Astrocyte (in vitro differentiated cells and primary cell): ENCODE measurements at regions not wholly inside any gene's neighbourhood (a gene's known extent, or its start where the extent isn't known, plus 50 kb on each side); places are given as distances from the start of the nearest gene placed in this dataset.

Source experiments
- DNase-seq: peaks from one replicate; pipeline ENCODE4 v3.0.0-alpha.2; 2010; ENCODE audit warnings: low read depth
- FAIRE-seq: peaks from 2 replicates; lab custom pipeline; 2011; peaks lifted over from hg19 to GRCh38; lab: Jason Lieb, UNC
- H2AFZ ChIP-seq: 2 replicates; pipeline ENCODE4 v1.6.0; 2012; ENCODE audit warnings: low read depth, low read length, inconsistent platforms
- H3K27ac ChIP-seq: 2 replicates; pipeline ENCODE4 v1.5.1; 2011; ENCODE audit warnings: low read depth, low read length, inconsistent platforms
- H3K27me3 ChIP-seq: 2 replicates; pipeline ENCODE4 v1.6.0; 2011; ENCODE audit warnings: low read length, inconsistent platforms; ENCODE audit not compliant: insufficient read depth
- H3K36me3 ChIP-seq: 2 replicates; pipeline ENCODE4 v1.5.1; 2011; ENCODE audit warnings: low read length, inconsistent platforms; ENCODE audit not compliant: insufficient read depth
- H3K4me1 ChIP-seq: 2 replicates; pipeline ENCODE4 v1.5.1; 2011; ENCODE audit warnings: low read length, inconsistent platforms; ENCODE audit not compliant: insufficient read depth
- H3K4me2 ChIP-seq: 2 replicates; pipeline ENCODE4 v1.6.0; 2012; ENCODE audit warnings: low read length, inconsistent platforms
- H3K4me3 ChIP-seq: 2 replicates; pipeline ENCODE4 v1.5.1; 2011; ENCODE audit warnings: low read depth, mild to moderate bottlenecking, low read length, inconsistent platforms; ENCODE audit not compliant: insufficient read depth
- H3K79me2 ChIP-seq: 2 replicates; pipeline ENCODE4 v1.6.0; 2012; ENCODE audit warnings: mild to moderate bottlenecking, low read length, inconsistent platforms; ENCODE audit not compliant: insufficient read depth
- H3K9ac ChIP-seq: 2 replicates; pipeline ENCODE4 v1.6.0; 2012; ENCODE audit warnings: mild to moderate bottlenecking, low read length, inconsistent platforms
- H3K9me3 ChIP-seq: 2 replicates; pipeline ENCODE4 v1.5.1; 2012; ENCODE audit warnings: low read depth, mild to moderate bottlenecking, low read length, inconsistent platforms; ENCODE audit not compliant: insufficient read depth
- H4K20me1 ChIP-seq: 2 replicates; pipeline ENCODE4 v1.6.0; 2012; ENCODE audit warnings: low read length, inconsistent platforms; ENCODE audit not compliant: insufficient read depth
- H3K27ac Mint-ChIP-seq: one replicate; pipeline ENCODE4 v1.8.0; 2021; ENCODE audit warnings: mild to moderate bottlenecking, mixed read lengths; ENCODE audit not compliant: unreplicated experiment
- H3K27me3 Mint-ChIP-seq: one replicate; pipeline ENCODE4 v1.8.0; 2021; ENCODE audit warnings: low read depth, mixed read lengths; ENCODE audit not compliant: unreplicated experiment
- H3K36me3 Mint-ChIP-seq: one replicate; pipeline ENCODE4 v1.8.0; 2021; ENCODE audit warnings: low read depth, mixed read lengths; ENCODE audit not compliant: unreplicated experiment
- H3K4me1 Mint-ChIP-seq: one replicate; pipeline ENCODE4 v1.8.0; 2021; ENCODE audit warnings: low read depth, mixed read lengths; ENCODE audit not compliant: unreplicated experiment
- H3K4me3 Mint-ChIP-seq: one replicate; pipeline ENCODE4 v1.8.0; 2021; ENCODE audit warnings: mild to moderate bottlenecking, moderate library complexity, mixed read lengths; ENCODE audit not compliant: unreplicated experiment
- H3K9me3 Mint-ChIP-seq: one replicate; pipeline ENCODE4 v1.8.0; 2021; ENCODE audit warnings: mild to moderate bottlenecking, mixed read lengths; ENCODE audit not compliant: unreplicated experiment
- EZH2 ChIP-seq: IDR thresholded peaks from 2 replicates; pipeline ENCODE4 v1.6.1; 2012; ENCODE audit warnings: mild to moderate bottlenecking, low read length, inconsistent platforms; ENCODE audit not compliant: insufficient read depth
- TF ChIP-seq, protein P1 (sequence below): IDR thresholded peaks from 2 replicates; pipeline ENCODE4 v1.5.1; 2011; ENCODE audit warnings: low read depth, mild to moderate bottlenecking, inconsistent platforms, low read length, moderate library complexity; ENCODE audit not compliant: insufficient read depth

DNA sequence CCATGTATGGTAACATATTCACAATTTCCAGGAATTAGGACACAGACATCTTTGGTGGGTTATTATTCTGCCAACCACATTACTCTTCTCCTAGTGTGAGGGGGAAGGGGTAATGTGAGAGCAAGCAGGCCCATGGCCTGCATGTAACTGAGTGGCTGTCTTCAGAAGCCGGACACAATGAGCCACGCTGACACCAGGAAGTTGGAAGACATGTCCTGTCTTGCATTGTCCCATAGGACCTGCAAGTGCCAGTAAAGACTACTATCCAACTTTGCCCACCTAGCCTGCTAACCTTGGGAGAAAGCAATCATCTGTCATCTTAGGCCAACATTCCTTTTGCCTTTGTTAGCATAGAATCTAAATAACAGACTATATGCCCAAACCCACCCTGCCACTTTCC, 86.2 kb upstream of the SH3BP4 start:
- no peaks in the 10 kb centered on the region for H3K36me3 ChIP-seq

DNA sequence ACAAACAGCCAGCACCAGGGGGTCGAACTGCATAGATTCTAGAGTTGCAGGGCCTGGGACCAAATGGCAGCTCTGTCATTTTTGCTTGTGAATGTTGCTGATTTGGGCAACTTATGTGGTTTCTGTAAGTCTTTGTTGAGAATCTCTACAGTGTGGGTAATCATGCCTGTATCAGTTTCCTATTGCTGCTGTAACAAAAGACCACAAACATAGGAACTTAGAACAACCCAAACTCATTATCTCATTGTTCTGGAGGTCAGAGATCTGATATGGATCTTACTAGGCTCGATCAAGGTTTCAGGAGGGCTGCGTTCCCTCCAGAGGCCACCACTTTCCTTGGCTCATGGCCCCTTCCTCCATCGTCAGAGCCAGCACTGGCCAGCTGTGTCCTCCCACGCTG, 86.8 kb upstream of the SH3BP4 start:
- FAIRE-seq: no peak
- no peak overlapping the region for H2AFZ ChIP-seq
- peaks cover 9% of the 10 kb centered on the region for H3K4me1 ChIP-seq
- no peak overlapping the region for H3K9ac ChIP-seq
- Mint-ChIP-seq H3K36me3 (peaks cover 2% of the 10 kb centered on the region), H3K4me3 (no peak overlapping the region), H3K9me3 (peaks cover 23% of the 10 kb centered on the region), H3K27me3 (no peaks in the 10 kb centered on the region), H3K4me1 (peaks cover 17% of the 10 kb centered on the region), H3K27ac (no peak overlapping the region)
- H4K20me1 ChIP-seq: no peaks in the 10 kb centered on the region
- H3K27ac ChIP-seq: no peak overlapping the region
- no peak overlapping the region for H3K4me3 ChIP-seq
- DNase-seq: no peak
- no peaks in the 10 kb centered on the region for H3K79me2 ChIP-seq
- no peak overlapping the region for H3K4me2 ChIP-seq
- no peaks in the 10 kb centered on the region for H3K27me3 ChIP-seq
- no peaks in the 10 kb centered on the region for H3K36me3 ChIP-seq
- H3K9me3 ChIP-seq: peaks cover 2% of the 10 kb centered on the region
- TF ChIP-seq, protein P1, sequence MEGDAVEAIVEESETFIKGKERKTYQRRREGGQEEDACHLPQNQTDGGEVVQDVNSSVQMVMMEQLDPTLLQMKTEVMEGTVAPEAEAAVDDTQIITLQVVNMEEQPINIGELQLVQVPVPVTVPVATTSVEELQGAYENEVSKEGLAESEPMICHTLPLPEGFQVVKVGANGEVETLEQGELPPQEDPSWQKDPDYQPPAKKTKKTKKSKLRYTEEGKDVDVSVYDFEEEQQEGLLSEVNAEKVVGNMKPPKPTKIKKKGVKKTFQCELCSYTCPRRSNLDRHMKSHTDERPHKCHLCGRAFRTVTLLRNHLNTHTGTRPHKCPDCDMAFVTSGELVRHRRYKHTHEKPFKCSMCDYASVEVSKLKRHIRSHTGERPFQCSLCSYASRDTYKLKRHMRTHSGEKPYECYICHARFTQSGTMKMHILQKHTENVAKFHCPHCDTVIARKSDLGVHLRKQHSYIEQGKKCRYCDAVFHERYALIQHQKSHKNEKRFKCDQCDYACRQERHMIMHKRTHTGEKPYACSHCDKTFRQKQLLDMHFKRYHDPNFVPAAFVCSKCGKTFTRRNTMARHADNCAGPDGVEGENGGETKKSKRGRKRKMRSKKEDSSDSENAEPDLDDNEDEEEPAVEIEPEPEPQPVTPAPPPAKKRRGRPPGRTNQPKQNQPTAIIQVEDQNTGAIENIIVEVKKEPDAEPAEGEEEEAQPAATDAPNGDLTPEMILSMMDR: no peak
- no peak for TF ChIP-seq EZH2

More for the DNA sequence above, 86.2 kb upstream of the SH3BP4 start:
- Histone ChIP-seq H3K4me3 (no peak overlapping the region), H3K9ac (no peak overlapping the region), H2AFZ (no peak overlapping the region), H3K79me2 (no peaks in the 10 kb centered on the region), H3K27me3 (no peaks in the 10 kb centered on the region), H3K4me2 (no peak overlapping the region), H3K9me3 (peaks cover 2% of the 10 kb centered on the region), H4K20me1 (no peaks in the 10 kb centered on the region), H3K4me1 (peaks cover 9% of the 10 kb centered on the region), H3K27ac (no peak overlapping the region)
- Mint-ChIP-seq H3K36me3 (peaks cover 2% of the 10 kb centered on the region), H3K4me1 (peaks cover 17% of the 10 kb centered on the region), H3K27me3 (peaks cover 5% of the 10 kb centered on the region), H3K27ac (no peak overlapping the region), H3K4me3 (no peak overlapping the region), H3K9me3 (peaks cover 23% of the 10 kb centered on the region)
- DNase-seq: no peak
- no peak for TF ChIP-seq EZH2
- TF ChIP-seq, protein P1: no peak
- no peak for FAIRE-seq

DNA sequence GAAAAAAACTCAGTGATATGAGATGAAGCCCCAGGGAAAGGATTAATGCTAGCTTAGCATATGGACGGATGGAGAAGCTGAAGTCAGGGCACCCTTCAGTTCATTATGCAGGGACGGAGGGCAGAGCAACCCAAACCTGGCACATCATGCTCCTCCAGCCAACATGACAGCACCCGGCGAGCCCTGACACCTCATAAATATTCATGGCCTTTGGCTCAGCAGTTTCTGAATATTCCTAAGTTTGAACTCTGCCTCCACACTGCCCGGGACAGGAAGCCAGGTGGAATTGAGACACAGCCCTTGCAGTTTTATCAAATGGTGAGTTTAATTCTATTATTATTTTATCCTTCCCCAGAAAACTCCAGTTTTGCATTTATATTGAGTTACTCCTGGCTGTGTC, 87.3 kb upstream of the SH3BP4 start:
- Mint-ChIP-seq H3K9me3 (peaks cover 23% of the 10 kb centered on the region), H3K4me3 (no peak overlapping the region), H3K4me1 (peaks cover 17% of the 10 kb centered on the region), H3K27ac (no peak overlapping the region), H3K27me3 (no peaks in the 10 kb centered on the region), H3K36me3 (peaks cover 2% of the 10 kb centered on the region)
- FAIRE-seq: no peak
- H3K4me1 ChIP-seq: peaks cover 9% of the 10 kb centered on the region
- no peaks in the 10 kb centered on the region for H3K27me3 ChIP-seq
- H3K36me3 ChIP-seq: no peaks in the 10 kb centered on the region
- H3K9ac ChIP-seq: no peak overlapping the region
- H2AFZ ChIP-seq: no peak overlapping the region
- H3K9me3 ChIP-seq: peaks cover 2% of the 10 kb centered on the region
- no peak for TF ChIP-seq EZH2
- H3K27ac ChIP-seq: no peak overlapping the region
- no peak overlapping the region for H3K4me2 ChIP-seq
- H3K4me3 ChIP-seq: no peak overlapping the region
- DNase-seq: no peak
- H3K79me2 ChIP-seq: no peaks in the 10 kb centered on the region
- H4K20me1 ChIP-seq: no peaks in the 10 kb centered on the region
